DOHH2 (cell line): ENCODE measurements at regions not wholly inside any gene's neighbourhood (a gene's known extent, or its start where the extent isn't known, plus 50 kb on each side); places are given as distances from the start of the nearest gene placed in this dataset.

ENCODE experiments used
- CTCF ChIP-seq: fragments of 200-600 bp; sonication (generic); IDR thresholded peaks from one replicate; pipeline ENCODE4 v1.5.1; 2014; ENCODE audit warnings: antibody characterized with exemption, mild to moderate bottlenecking, low read depth, low read length; ENCODE audit not compliant: poor library complexity, severe bottlenecking
- EZH2phosphoT487 ChIP-seq: fragments of 200-600 bp; sonication (generic); IDR thresholded peaks from 2 replicates; pipeline ENCODE4 v1.6.1; 2017; ENCODE audit warnings: borderline replicate concordance, mild to moderate bottlenecking, antibody characterized with exemption, low read length, moderate library complexity, mixed read lengths

GRCh38 chr2:149972066-149972465 is 384.5 kb upstream of the MMADHC start:
- TF ChIP-seq CTCF (no peak), EZH2phosphoT487 (no peak)
